ENCODE measurements at regions not wholly inside any gene's neighbourhood (a gene's known extent, or its start where the extent isn't known, plus 50 kb on each side); places are given as distances from the start of the nearest gene placed in this dataset.

GRCh38 chr15:39040861-39041260, 476.2 kb upstream of the RASGRP1 start:
- Histone ChIP-seq H3K36me3 (ENCODE audit: control insufficient read depth in 4 of 4, insufficient read depth in 4 of 4, low read length in 4 of 4) (no peaks in the 10 kb centered on the region), H3K9me3 (ENCODE audit: control insufficient read depth in 4 of 4, insufficient read depth in 3 of 4, low read length in 3 of 4) (no peaks in the 10 kb centered on the region), H3K4me3 (no peak overlapping the region), H3K27me3 (ENCODE audit: control insufficient read depth in 3 of 3, insufficient read depth in 3 of 3, low read length in 2 of 3) (peaks cover 0 to 4% (median 0%) of the 10 kb centered on the region in 3 donors), H3K9ac (ENCODE audit: insufficient read depth in 1 of 2, low read length in 2 of 2) (no peak overlapping the region), H3K27ac (ENCODE audit: low read depth in 1 of 2, low read length in 1 of 2) (no peak overlapping the region), H3K4me1 (ENCODE audit: control insufficient read depth in 5 of 5, insufficient read depth in 5 of 5, low read length in 5 of 5) (peaks cover 0 to 9% (median 2%) of the 10 kb centered on the region in 5 donors)
- DNase-seq (no peak), ATAC-seq (ENCODE audit: insufficient read depth, low FRiP score) (no peak)
- TF ChIP-seq CTCF (IDR thresholded peaks at IDR 0.05; ENCODE audit: control extremely low read depth, extremely low read depth), result no peak
- 68 to 93% methylated on average over 3 of the region's 3 CpGs for WGBS, 2 donors

DNA sequence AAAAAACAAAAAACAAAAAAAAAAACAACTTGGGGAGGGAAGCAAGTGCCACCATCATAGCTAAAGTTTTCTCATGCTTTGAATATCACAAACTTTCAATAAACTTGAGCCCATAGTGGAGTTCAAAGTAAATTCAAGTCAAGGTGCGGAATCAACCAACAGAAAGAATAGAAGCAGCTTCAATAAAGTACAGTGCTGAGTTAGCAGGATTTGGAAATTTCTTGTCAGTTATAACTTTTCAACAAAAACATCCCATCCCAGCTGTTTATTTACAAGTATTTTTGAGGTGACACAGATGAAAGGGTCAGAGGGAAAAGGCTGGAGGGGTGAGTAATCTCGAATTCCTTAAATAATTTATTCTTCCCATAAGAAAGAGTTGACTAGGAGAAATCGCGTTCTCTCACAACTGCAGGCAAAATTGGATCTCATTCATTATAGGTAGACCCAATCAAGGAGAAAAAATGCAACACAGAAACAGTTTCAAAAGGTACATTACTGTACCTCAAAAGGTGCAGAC, 477.4 kb upstream of the RASGRP1 start:
- Histone ChIP-seq H3K27me3 (ENCODE audit: control insufficient read depth in 3 of 3, insufficient read depth in 3 of 3, low read length in 2 of 3) (peaks cover 0 to 4% (median 0%) of the 10 kb centered on the region in 3 donors), H3K27ac (ENCODE audit: low read depth in 1 of 2, low read length in 1 of 2) (no peak overlapping the region), H3K9me3 (ENCODE audit: control insufficient read depth in 4 of 4, insufficient read depth in 3 of 4, low read length in 3 of 4) (no peaks in the 10 kb centered on the region), H3K4me1 (ENCODE audit: control insufficient read depth in 5 of 5, insufficient read depth in 5 of 5, low read length in 5 of 5) (peaks cover 0 to 9% (median 2%) of the 10 kb centered on the region in 5 donors), H3K36me3 (ENCODE audit: control insufficient read depth in 4 of 4, insufficient read depth in 4 of 4, low read length in 4 of 4) (no peaks in the 10 kb centered on the region), H3K4me3 (no peak overlapping the region), H3K9ac (ENCODE audit: insufficient read depth in 1 of 2, low read length in 2 of 2) (no peak overlapping the region)
- DNase-seq, result no peak
- 86 to 89% methylated on average over 4 of the region's 4 CpGs for WGBS, 2 donors
- no peak for TF ChIP-seq CTCF (IDR thresholded peaks at IDR 0.05; ENCODE audit: control extremely low read depth, extremely low read depth)
- ATAC-seq (ENCODE audit: insufficient read depth, low FRiP score), result no peak

- Histone ChIP-seq H3K27ac (ENCODE audit: low read depth in 1 of 2, low read length in 1 of 2) (no peak overlapping the region), H3K4me3 (no peak overlapping the region), H3K27me3 (ENCODE audit: control insufficient read depth in 3 of 3, insufficient read depth in 3 of 3, low read length in 2 of 3) (no peaks in the 10 kb centered on the region), H3K36me3 (ENCODE audit: control insufficient read depth in 4 of 4, insufficient read depth in 4 of 4, low read length in 4 of 4) (no peaks in the 10 kb centered on the region), H3K9ac (ENCODE audit: insufficient read depth in 1 of 2, low read length in 2 of 2) (no peak overlapping the region), H3K9me3 (ENCODE audit: control insufficient read depth in 4 of 4, insufficient read depth in 3 of 4, low read length in 3 of 4) (peaks cover 0 to 5% (median 1%) of the 10 kb centered on the region in 4 donors), H3K4me1 (ENCODE audit: control insufficient read depth in 5 of 5, insufficient read depth in 5 of 5, low read length in 5 of 5) (peaks cover 0 to 5% (median 0%) of the 10 kb centered on the region in 5 donors)
- ATAC-seq (ENCODE audit: insufficient read depth, low FRiP score) (no peak), DNase-seq (no peak)
- 94 to 96% methylated on average over 4 of the region's 4 CpGs for WGBS, 2 donors
- no peak for TF ChIP-seq CTCF (IDR thresholded peaks at IDR 0.05; ENCODE audit: control extremely low read depth, extremely low read depth)
Observed at GRCh38 chr15:39051626-39052322, 487.2 kb upstream of the RASGRP1 start.
